CD4-positive, alpha-beta T cell treated with Interferon gamma for 1 hour (primary cell): ENCODE measurements at regions not wholly inside any gene's neighbourhood (a gene's known extent, or its start where the extent isn't known, plus 50 kb on each side); places are given as distances from the start of the nearest gene placed in this dataset.

Experiments used
- DNase-seq: peaks from one replicate; pipeline ENCODE4 v3.0.0-alpha.2; 2020

- no peak for DNase-seq
These were observed 52.8 kb upstream of the FBXL7 start for GRCh38 chr5:15447209-15447608.

- no peak for DNase-seq
These were observed 53.4 kb upstream of the FBXL7 start for GRCh38 chr5:15446552-15446951.

GRCh38 chr5:15442193-15442570 lies 57.8 kb upstream of the FBXL7 start:
- no peak for DNase-seq

DNA sequence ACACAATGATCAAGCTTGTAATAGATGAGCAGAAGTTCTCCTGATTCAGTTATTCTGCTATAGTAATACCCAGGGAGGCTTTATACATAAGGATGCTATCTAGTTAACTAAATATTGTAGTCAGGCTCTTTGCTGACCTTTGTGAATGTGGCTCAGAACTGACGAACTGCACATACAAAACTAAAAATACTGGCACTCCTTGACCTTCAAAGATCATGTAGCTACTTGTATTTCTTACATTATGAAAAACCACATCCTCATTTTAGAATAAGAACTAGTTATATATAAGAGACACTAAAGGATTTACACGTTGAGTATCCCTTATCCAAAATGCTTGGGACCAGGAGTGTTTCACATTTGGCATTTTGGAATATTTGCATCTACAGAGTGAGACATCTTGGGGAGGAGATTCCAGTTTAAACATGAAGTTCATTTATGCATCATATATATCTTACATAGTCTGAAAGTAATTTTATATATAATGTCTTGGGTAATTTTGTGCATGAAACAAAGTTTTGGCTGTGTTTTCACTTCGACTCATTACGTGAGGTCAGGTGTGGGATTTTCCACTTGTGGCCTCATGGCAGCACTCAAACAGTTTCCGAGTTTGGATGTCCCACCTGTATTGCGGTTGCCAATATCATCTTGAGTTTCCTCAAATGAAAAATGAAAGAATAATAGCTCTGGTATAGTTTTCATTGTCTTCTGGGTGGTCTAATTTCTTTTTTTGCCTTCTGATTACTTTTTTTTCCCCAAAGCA lies 58.4 kb upstream of the FBXL7 start:
- no peak for DNase-seq

DNA sequence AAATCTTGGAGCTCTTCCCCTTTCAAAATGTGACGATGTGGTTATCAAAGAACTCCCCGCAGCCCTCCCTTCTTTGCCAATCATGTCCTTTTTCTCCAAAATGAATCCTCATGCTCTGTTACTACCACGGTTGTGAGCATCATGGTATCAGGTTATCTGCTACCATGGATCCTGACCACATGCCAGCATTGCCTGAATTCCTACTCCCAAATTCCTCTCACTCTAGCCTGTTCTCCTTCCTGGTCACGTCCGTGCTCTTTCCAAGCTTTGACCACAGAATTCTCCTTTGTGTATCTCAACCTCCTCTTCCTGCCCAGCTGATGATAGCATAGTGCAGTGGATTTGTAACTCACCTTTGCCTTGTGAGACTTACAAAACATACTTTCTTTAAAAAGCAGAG lies 59.5 kb upstream of the FBXL7 start:
- no peak for DNase-seq

DNA sequence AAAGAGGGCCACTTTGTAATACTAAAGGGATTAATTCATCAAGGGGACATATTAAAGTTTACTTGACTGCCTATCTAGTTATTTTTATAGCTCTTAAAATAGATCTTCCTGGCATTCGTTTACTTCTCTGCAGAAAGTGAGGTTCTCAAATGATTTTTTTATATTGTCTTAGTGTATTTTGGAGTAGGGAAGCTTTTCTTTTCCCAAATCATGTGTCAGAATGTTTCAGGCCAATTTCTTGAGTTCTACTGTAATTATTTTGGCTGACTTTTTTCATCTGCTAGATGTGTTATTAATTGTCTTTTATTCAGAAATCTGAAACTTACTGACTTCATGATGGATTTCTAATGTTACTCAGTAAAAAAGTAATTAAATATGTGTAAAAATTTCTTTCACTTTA lies 60.2 kb upstream of the FBXL7 start:
- DNase-seq: no peak

DNA sequence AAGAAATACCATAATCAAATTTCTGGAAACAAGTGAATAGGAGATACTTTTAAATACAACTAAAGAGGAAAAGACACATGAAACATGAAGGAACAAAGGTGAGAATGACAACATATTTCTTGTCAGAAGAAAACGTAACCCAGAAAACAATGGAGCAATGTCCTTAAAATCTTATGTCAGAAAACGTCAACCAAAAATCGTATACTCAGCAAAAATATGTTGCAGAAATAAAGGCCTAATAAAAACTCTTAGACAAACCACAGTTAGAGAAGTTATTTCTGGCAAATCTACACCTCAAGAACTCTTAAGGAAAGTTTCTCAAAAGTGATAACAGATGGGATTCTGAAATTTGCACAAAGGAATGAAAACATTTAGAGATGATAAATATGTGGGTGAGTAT lies 66.3 kb upstream of the FBXL7 start:
- DNase-seq: no peak

GRCh38 chr5:15431923-15432322 lies 68.1 kb upstream of the FBXL7 start:
- no peak for DNase-seq

DNA sequence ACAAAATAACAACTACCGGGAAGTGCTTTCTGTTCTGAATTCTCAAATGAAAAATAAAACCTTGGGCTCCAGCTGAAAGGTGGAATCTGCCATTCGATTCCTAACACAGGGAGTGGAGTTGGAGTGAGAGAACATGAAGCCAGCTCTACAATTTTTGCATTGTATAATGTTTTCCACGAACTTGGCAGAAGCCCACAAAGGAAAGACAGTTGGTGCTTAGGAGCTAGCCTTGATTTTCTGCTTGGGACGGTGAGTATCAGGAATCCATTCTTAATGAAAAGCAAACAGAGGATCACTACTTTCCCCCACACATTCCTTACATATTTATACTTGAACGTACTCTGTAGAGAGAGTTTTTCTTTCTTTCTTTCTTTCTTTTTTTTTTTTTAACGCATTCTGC lies 74.2 kb upstream of the FBXL7 start:
- DNase-seq: no peak

DNA sequence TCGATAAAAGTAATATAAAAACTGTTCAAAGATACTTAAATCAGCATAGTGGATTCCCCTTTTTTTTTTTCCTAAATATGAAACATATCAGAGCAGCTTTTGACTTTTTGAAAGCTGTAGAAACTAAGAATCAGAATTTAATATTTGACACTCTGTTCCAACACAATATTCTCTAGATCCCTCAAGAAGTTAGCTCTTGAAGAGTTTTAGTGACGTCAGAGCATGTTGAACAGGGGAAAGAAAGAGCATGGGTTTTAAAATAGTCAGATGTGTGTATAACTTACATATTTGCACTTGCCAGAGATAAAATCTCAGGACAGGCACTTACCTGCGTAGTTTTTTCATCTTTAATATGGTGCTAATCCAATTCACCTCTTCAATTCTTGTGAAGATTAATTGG lies 75.2 kb upstream of the FBXL7 start:
- DNase-seq: no peak

- DNase-seq: no peak
These were observed 78.0 kb upstream of the FBXL7 start for GRCh38 chr5:15421921-15422412.

GRCh38 chr5:15421381-15421780 lies 78.6 kb upstream of the FBXL7 start:
- DNase-seq: no peak

- DNase-seq: no peak
These were observed 79.8 kb upstream of the FBXL7 start for GRCh38 chr5:15420201-15420600.

- DNase-seq: no peak
These were observed 82.8 kb upstream of the FBXL7 start for GRCh38 chr5:15417156-15417555.

GRCh38 chr5:15406478-15406877 lies 93.5 kb upstream of the FBXL7 start:
- no peak for DNase-seq

- no peak for DNase-seq
These were observed 106.8 kb upstream of the FBXL7 start for GRCh38 chr5:15393146-15393545.

DNA sequence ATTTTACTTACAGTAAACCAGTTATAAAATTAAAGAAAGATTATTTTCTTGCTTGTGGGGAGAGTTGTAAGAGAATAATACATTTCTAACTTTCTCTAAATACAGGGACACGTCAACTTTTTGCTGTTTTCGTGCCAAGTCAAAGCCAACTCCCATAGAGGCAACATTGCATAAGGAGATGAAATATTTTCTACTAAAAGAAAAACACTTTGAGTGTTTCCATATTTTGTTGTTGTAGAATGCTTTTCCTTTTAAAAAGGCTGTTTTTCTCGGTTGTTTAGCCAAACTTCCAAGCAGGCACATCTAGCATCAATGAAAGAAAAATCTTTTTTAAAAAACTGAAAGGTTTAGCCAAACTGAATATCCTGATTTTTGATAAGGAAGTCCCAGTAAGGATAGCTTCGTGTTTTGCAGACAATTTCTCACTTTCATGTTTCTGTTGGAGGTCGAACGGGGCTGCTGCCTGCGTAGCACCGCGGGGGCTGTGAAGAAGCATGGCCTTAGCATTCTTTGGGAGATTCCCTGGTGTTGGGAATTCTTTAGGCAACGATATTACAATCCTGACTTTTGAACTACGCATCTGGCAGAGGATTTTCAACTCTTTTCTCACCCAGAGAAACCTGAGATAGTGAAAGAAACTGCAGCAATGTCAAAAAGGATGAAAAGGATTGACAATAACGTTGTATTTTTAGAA lies 108.1 kb upstream of the FBXL7 start:
- no peak for DNase-seq

GRCh38 chr5:15388866-15389265 lies 111.1 kb upstream of the FBXL7 start:
- no peak for DNase-seq

- no peak for DNase-seq
These were observed 112.0 kb upstream of the FBXL7 start for GRCh38 chr5:15387931-15388524.

DNA sequence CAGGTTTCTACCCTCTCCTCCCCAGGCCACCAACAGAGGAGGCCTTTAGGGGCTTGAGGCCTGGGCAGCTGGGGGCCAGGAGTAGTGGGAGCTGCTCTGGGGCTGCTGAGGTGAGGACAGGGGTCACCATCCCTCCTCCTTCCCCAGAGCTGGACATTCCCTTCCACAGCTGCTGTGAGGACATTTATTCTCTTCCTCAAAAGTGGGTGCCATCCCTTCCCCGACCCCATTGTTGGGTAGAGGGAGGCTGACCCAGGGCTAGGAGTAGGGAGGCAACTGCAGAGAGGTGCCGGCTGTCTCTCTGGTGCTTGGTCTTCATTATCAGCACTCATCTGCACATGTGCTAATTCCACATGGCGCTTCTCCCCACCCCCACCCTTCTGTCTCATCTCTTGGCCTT lies 113.9 kb upstream of the FBXL7 start:
- DNase-seq: no peak

DNA sequence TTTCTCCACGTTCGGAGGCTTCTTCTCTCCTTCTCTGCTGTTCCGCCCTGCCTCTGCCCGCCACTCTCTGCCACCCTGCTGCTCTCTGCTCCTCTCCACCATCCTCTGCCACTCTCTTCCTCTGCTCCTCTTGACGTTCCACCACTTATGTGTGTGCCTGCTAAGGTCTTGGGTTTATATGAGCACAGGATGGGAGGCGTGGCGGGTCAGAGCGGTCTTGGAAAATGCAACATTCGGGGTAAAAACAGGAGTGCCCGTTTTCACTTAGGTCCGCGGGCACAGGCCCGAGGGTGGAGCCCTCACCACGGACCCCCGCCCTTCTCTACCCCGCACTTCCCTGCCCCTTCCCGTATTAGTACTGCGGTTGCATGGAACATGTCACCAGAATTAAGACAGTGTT lies 114.4 kb upstream of the FBXL7 start:
- no peak for DNase-seq

GRCh38 chr5:15385037-15385436 lies 114.9 kb upstream of the FBXL7 start:
- no peak for DNase-seq

DNA sequence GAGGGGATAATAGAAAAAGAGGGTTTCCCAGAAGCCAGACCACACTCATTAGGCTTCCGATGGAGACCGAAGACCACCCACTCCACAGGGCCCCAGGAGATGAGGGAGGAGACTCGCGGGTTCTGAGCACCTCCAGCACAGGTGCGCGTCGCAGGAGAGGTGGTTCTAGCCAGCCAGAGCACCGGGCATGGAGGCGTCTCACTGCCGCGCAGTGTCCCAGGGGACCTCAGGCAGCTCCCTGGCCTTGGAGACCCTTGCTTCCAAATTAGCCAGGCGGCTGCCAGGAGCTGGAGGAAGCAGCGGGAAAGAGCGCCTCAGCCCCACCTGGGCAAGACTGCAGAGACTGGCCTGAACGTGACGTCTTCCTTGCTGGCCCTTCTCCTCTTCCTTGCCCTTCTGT lies 115.4 kb upstream of the FBXL7 start:
- DNase-seq: no peak

DNA sequence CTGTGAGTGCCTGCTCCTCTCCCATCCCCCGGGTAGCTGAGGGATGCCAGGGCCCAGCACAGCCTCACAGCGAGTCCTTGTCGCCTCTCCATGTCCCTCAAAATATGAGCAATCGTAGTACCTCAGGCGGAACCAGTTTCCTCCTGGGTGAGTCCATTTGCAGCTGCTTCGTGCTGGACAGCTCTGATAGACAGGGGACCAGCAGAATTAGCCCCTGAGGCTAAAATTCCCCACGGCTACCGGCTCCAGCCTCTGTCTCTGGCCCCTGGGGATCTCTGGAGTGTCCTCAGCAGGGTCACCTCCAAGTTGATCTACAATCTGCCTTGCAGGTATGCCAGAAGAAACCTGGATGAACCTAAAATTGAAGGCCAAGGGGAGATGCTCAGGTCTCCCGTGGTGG lies 115.8 kb upstream of the FBXL7 start:
- DNase-seq: no peak
